Naive thymus-derived CD8-positive, alpha-beta T cell (primary cell): ENCODE measurements at regions not wholly inside any gene's neighbourhood (a gene's known extent, or its start where the extent isn't known, plus 50 kb on each side); places are given as distances from the start of the nearest gene placed in this dataset.

Experiments
- ATAC-seq, 2 donors: fragments of 150-1000 bp; cut with Tn5 transposase in 1 of 2; sonication (Bioruptor Pico), chemical (Tn5 transposase) in 1 of 2; 1 replicate in 1 of 2; 2 replicates in 1 of 2; pipeline ENCODE4 v1.10.0; 2021; ENCODE audit warnings: mild to moderate bottlenecking in 2 of 2, moderate library complexity in 2 of 2
- POLR2A ChIA-PET: fragments of 350-600 bp; sonication (Branson Sonifier 250); formaldehyde crosslinking; loops from one replicate; lab custom pipeline; 2021; ENCODE audit warnings: antibody characterized with exemption; lab: Charles Lee
- DNase-seq, 10 donors: peaks; one replicate each; pipeline versions ENCODE4 v3.0.0 to v3.0.0-alpha.2; 2020 to 2022
- H3K27ac Mint-ChIP-seq, 10 donors: one replicate each; pipeline ENCODE4 v1.8.0; 2020 to 2022; ENCODE audit warnings: mild to moderate bottlenecking in 10 of 10, mixed read lengths in 10 of 10, moderate library complexity in 4 of 10, inconsistent platforms in 1 of 10
- H3K27me3 Mint-ChIP-seq, 5 donors: one replicate each; pipeline ENCODE4 v1.8.0; 2021 to 2022; ENCODE audit warnings: mixed read lengths in 5 of 5
- H3K36me3 Mint-ChIP-seq, 3 donors: one replicate each; pipeline ENCODE4 v1.8.0; 2020 to 2022; ENCODE audit warnings: mixed read lengths in 3 of 3, mild to moderate bottlenecking in 2 of 3, inconsistent platforms in 1 of 3
- H3K4me1 Mint-ChIP-seq, 4 donors: one replicate each; pipeline ENCODE4 v1.8.0; 2021 to 2022; ENCODE audit warnings: mixed read lengths in 4 of 4
- H3K4me3 Mint-ChIP-seq, 10 donors: one replicate each; pipeline ENCODE4 v1.8.0; 2020 to 2022; ENCODE audit warnings: mild to moderate bottlenecking in 10 of 10, mixed read lengths in 10 of 10, moderate library complexity in 6 of 10, inconsistent platforms in 1 of 10
- H3K9me3 Mint-ChIP-seq, 9 donors: one replicate each; pipeline ENCODE4 v1.8.0; 2020 to 2022; ENCODE audit warnings: mixed read lengths in 9 of 9, mild to moderate bottlenecking in 3 of 9, inconsistent platforms in 1 of 9, moderate library complexity in 1 of 9

DNA sequence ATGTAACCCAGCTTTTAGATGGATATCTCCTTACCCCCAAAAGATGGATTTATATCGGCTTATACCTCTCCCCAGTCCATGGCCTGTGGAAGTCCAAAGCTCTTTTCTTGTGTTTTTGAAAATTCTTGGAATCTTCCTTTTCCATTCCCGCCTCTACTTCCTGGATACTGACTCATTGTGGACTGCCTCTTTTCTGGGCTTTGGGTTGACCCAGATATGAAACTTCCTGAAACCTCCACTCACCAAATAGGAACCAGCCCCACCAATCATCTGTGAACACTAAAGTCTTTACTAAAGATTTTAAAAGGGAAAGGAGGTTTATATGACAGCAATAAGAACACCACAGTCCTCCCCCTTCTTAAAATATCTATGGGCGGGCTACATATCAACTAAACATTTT, 163.4 kb upstream of the SYN3 start:
- Mint-ChIP-seq H3K27ac (no peak overlapping the region), H3K4me3 (no peak overlapping the region), H3K4me1 (no peaks in the 10 kb centered on the region), H3K27me3 (peaks cover 2 to 50% (median 9%) of the 10 kb centered on the region in 5 donors), H3K9me3 (peaks cover 0 to 8% (median 0%) of the 10 kb centered on the region in 9 donors), H3K36me3 (no peaks in the 10 kb centered on the region)
- no peak for ATAC-seq
- DNase-seq = no peak
- POLR2A ChIA-PET = no interaction called here

DNA sequence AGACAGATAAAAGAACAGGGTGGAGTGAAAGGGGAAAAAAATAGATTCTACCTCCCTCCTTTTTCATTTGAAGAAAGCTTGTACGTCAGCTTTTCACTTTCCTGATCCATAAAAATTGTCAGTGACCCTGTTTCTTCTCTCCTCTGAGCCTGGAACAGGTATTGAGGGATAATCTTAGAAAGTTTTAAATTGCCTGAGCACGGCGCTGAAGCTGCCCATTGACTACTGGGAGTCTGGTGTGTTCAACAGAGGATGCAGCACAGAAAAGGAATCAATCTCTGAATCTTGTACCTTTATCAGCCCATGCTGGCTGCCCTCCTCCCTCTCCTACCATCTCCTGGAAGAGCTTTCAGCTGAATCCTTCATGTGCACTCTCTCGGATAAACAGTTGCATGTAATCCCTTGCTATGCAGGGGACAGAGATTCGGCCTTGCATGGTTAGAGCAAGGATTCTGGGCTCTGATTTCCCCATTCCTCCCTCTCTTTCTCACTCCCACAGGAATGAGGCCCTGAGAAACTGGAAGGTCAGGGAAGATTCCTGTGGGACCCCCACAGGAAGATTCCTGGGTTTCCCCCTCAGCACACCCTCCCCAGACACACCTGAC, 162.4 kb upstream of the SYN3 start:
- Mint-ChIP-seq H3K4me1 (no peaks in the 10 kb centered on the region), H3K36me3 (no peaks in the 10 kb centered on the region), H3K4me3 (no peak overlapping the region), H3K27me3 (peaks cover 0 to 50% (median 7%) of the 10 kb centered on the region in 5 donors), H3K27ac (no peak overlapping the region), H3K9me3 (no peaks in the 10 kb centered on the region)
- POLR2A ChIA-PET = no interaction called here
- ATAC-seq (no peak), DNase-seq (no peak)

DNA sequence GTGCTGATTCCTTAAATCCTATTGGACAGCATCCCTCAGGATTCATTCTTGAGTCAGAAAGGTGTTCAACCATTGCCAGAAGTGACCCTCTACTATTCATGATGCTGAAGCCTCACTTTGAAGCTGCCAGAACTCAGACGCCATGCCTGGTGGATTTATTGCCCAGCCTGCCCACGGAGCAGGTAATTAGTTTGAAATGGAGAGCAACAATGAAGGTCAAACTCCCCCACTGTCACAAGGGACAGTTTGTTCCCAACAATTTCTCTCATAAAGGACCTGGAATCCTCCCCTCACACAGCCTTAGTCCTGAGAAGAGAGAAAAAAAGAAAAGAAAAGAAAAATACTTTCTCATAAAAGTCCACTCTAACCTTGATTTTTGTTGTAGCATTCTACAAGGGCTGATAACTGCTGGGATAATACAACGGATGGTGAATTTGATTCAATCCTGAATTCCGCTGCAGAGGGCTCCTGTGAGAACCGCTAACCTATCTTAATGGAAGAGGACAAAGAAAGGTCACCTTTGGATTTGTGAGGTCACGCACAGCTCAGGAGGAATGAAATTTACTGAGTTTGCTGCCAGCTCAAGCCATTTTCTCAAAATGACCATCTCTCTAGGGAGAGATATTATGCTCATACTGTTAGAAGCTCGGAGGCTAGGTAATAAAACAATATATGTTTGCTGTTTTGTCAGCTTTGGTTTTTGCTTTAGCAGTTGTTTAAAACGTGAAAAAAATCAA, 161.6 kb upstream of the SYN3 start:
- DNase-seq = no peak
- no peak for ATAC-seq
- Mint-ChIP-seq H3K27ac (no peak overlapping the region), H3K4me3 (no peak overlapping the region), H3K9me3 (no peaks in the 10 kb centered on the region), H3K27me3 (peaks cover 0 to 50% (median 7%) of the 10 kb centered on the region in 5 donors), H3K36me3 (no peaks in the 10 kb centered on the region), H3K4me1 (no peaks in the 10 kb centered on the region)
- POLR2A ChIA-PET = no interaction called here

DNA sequence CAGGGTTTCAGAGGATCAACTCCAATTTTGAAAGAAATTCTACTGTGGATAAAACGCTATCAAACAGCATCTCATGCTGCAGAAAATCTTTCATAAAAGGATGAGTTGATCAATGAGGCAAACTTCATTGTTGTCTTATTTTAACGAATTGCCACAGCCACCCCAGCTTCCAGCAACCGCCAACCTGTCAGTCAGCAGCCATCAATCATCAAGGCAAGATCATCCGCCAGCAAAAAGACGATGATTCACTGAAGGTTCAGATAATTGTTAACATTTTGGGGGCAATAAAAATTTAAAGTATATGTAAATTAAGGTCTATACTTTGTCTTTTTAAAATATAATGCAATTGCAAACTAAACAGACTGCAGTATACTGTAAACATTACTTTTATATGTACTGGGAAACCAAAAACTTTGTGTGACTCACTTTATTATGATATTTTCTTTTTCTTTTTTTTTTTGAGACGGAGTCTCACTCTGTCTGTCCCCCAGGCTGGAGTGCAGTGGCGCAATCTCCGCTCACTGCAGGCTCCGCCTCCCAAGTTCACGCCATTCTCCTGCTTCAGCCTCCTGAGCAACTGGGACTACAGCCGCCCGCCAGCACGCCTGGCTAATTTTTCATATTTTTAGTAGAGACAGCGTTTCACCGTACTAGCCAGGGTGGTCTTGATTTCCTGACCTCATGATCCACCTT, 155.3 kb upstream of the SYN3 start:
- DNase-seq (no peak), ATAC-seq (no peak)
- H3K27me3 Mint-ChIP-seq = peaks cover 7 to 32% (median 14%) of the 10 kb centered on the region in 5 donors
- POLR2A ChIA-PET = no interaction called here
- no peaks in the 10 kb centered on the region for H3K9me3 Mint-ChIP-seq
- no peaks in the 10 kb centered on the region for H3K36me3 Mint-ChIP-seq
- H3K4me1 Mint-ChIP-seq = no peaks in the 10 kb centered on the region
- H3K4me3 Mint-ChIP-seq = no peak overlapping the region
- no peak overlapping the region for H3K27ac Mint-ChIP-seq

DNA sequence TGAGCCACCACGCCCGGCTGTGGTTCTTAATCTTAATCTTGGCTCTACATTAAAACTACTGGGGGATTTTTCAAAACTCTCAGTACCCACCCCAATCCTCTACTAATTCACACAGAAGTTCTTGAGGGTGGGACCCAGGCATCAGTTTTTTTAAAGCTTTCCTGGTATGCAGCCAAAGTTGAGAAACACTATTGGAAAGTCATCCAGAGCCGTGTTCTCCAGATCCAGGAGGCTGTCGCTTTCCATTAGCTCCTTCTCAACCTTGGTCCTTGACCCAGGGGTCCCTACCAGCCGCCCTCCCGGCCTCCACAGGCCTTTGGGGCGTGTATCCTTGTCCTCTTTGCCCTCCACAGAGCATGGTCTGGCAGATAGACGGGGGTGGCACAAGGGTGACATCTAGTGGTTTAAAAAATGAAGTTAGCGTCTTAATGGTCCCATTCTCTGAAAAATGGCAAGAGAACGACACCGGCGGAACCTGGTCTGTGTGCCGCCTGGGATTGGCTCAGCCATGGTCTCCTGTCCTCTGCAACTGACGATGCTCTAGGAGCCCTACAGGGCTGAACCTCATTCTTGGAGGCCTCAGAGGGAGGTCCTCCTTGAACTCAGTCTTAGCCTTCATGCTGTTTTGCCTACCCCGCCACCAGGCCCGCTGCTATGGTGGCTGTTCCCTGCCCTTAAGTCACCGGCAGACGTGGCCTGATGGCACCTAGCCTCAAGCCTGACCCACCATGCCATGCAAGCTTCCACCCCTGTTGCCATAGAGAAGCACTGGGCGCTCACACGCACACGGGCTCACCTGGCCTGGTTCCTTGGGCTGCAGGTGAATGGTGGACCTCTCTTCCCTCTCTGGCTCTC, 152.0 kb upstream of the SYN3 start:
- Mint-ChIP-seq H3K9me3 (no peaks in the 10 kb centered on the region), H3K36me3 (no peaks in the 10 kb centered on the region), H3K4me1 (no peaks in the 10 kb centered on the region), H3K27me3 (peaks cover 8 to 50% (median 19%) of the 10 kb centered on the region in 5 donors), H3K27ac (peak overlapping the region in 1 of 10 donors; percentile 42), H3K4me3 (no peak overlapping the region)
- ATAC-seq (no peak), DNase-seq (peak in 2 of 10 donors; percentile 1 to 11)
- POLR2A ChIA-PET = no interaction called here

DNA sequence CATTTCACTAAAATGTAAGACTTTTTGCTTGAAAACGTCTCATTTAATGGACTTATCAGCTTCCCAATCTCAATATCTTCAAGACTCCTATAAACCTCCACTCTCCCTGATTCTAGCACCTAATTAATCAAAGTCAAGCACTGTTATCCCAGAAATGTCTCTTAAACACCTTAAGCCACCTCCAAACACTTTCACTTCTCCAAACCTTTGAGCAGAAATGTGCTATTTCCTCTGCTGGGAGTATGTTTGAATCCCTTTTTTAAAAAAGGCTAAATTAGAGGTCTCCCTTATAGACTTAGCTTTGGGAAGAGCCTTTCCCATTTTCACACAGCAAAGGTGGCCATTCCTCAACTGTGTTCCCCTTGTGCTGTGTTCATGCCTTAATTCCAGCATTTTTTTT, 146.2 kb upstream of the SYN3 start:
- peaks cover 9 to 43% (median 18%) of the 10 kb centered on the region in 5 donors for H3K27me3 Mint-ChIP-seq
- no peaks in the 10 kb centered on the region for H3K36me3 Mint-ChIP-seq
- H3K9me3 Mint-ChIP-seq = peaks cover 0 to 2% (median 0%) of the 10 kb centered on the region in 9 donors
- ATAC-seq = no peak
- no peak overlapping the region for H3K27ac Mint-ChIP-seq
- POLR2A ChIA-PET = no interaction called here
- no peak for DNase-seq
- H3K4me3 Mint-ChIP-seq = no peak overlapping the region
- peaks cover 0 to 16% (median under 1%) of the 10 kb centered on the region in 4 donors for H3K4me1 Mint-ChIP-seq

DNA sequence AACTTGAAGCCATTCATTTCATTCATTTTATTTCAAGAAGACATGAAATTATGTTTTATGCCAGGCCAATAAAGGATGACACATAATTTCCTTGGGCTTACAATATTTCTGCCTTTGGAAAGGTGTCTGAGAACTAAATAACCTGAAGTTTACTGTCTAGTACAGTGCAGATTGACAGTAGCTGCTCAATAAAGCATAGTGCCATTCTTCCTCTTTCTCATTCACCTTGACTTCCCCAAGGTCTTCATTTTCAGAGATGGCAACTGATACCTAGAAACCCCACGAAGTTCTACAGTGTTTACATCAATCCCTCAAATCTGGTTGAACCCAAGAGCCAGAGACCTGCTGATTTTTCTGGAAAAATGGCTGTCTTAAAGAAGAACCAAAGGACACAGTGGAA, 144.3 kb upstream of the SYN3 start:
- Mint-ChIP-seq H3K27ac (no peak overlapping the region), H3K27me3 (peaks cover 6 to 28% (median 15%) of the 10 kb centered on the region in 5 donors), H3K36me3 (no peaks in the 10 kb centered on the region), H3K9me3 (peaks cover 0 to 6% (median 0%) of the 10 kb centered on the region in 9 donors), H3K4me3 (no peak overlapping the region), H3K4me1 (peaks cover 0 to 16% (median under 1%) of the 10 kb centered on the region in 4 donors)
- ATAC-seq = no peak
- no peak for DNase-seq
- POLR2A ChIA-PET = no interaction called here

DNA sequence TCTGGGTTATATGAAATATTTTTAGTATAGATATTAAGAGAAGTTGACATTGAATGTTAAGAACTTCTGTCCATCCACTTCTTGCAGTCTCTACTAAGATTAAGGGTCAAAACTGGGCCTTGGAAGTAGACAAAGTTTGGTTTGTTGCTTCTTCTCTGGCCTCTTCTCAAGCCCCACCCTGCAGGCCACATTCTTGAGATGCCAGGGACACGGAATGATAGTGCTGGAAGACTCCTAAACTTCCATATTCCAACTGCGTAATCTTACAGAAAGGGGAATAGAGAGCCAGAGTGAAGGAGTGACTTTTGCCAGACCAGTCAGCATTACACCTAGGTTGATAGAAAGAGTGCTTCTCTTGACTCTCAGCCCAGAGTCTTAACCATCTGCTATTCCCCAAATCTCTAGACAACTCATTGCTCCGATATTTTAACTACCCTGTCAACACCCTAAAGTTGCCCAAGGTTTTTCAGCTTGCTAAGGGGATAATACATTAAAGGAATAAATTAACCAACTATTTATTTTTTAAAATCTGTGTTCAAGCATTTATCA, 136.4 kb upstream of the SYN3 start:
- Mint-ChIP-seq H3K27me3 (peaks cover 8 to 18% (median 11%) of the 10 kb centered on the region in 5 donors), H3K9me3 (peaks cover 0 to 6% (median 0%) of the 10 kb centered on the region in 9 donors), H3K27ac (no peak overlapping the region), H3K36me3 (no peaks in the 10 kb centered on the region), H3K4me3 (no peak overlapping the region), H3K4me1 (peaks cover 0 to 13% (median 0%) of the 10 kb centered on the region in 4 donors)
- ATAC-seq = no peak
- no peak for DNase-seq
- POLR2A ChIA-PET = no interaction called here

DNA sequence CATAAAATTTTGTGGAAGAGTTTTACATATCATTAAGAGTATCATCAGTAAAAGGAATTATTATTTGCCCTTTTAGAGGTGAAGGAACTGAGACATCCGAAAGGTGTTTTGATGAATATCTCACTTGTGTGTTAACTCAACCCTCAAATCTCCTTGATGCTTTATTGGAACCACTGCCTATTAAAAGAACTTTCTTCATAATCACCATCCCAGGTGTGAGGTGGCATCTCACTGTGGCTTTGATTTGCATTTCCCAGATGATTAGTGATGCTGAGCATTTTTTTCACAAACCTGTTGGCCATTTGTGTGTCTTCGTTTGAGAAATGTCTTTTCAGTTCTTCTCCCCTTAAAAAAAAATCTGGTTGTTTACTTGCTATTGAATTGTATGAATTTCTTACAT, 134.0 kb upstream of the SYN3 start:
- POLR2A ChIA-PET = no interaction called here

DNA sequence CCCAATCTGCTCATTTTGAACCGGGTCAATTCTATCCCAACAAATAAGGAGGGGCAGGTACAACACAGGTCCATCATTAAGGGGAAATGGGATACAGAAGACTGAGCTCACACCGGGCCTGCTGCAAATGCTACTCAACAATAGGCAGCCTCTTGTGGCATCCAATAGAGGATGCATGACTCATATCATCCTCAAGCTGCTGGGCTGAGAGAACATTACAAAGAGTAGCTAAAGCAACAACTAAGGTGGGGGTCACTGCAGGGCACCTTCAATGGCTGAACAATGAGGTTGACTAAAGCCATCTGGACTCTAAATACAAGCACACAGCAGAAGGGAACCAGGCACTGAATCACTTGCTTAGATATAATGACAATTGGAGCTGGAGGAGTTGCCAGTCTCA, 130.1 kb upstream of the SYN3 start:
- Mint-ChIP-seq H3K27ac (no peak overlapping the region), H3K27me3 (peaks cover 6 to 20% (median 12%) of the 10 kb centered on the region in 5 donors), H3K4me3 (no peak overlapping the region), H3K4me1 (peaks cover 0 to 13% (median under 1%) of the 10 kb centered on the region in 4 donors), H3K9me3 (peaks cover 0 to 6% (median 0%) of the 10 kb centered on the region in 9 donors), H3K36me3 (no peaks in the 10 kb centered on the region)
- ATAC-seq = no peak
- POLR2A ChIA-PET = no interaction called here
- no peak for DNase-seq

More for the DNA sequence above, 134.0 kb upstream of the SYN3 start:
- Mint-ChIP-seq H3K36me3 (no peaks in the 10 kb centered on the region), H3K27me3 (peaks cover 8 to 18% (median 9%) of the 10 kb centered on the region in 5 donors), H3K4me1 (peaks cover 0 to 13% (median 0%) of the 10 kb centered on the region in 4 donors), H3K27ac (no peak overlapping the region), H3K9me3 (peaks cover 0 to 3% (median 0%) of the 10 kb centered on the region in 9 donors), H3K4me3 (no peak overlapping the region)
- no peak for ATAC-seq
- DNase-seq = no peak

DNA sequence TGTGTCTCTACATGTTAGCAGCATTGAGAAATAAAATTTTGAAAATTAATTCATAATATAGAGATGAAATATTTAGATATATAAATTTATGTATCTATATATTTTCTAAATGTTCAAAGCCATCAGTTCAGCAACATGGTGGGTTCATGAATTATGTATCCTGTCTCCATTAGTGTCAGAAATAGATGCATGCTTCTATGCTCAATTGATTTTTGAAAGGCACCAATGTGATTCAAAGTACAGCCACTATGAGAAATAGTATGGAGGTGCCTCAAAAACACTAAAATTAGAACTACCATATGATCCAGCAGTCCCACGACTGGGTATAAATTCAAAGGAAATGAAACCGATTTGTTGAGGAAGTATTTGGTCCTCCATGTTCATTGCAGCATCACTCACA, 128.6 kb upstream of the SYN3 start:
- POLR2A ChIA-PET = no interaction called here
- DNase-seq (no peak), ATAC-seq (no peak)
- Mint-ChIP-seq H3K27me3 (peaks cover 5 to 14% (median 7%) of the 10 kb centered on the region in 5 donors), H3K4me3 (no peak overlapping the region), H3K4me1 (peaks cover 0 to 5% (median under 1%) of the 10 kb centered on the region in 4 donors), H3K27ac (no peak overlapping the region), H3K9me3 (peaks cover 0 to 8% (median 5%) of the 10 kb centered on the region in 9 donors), H3K36me3 (peaks cover 0 to 5% (median 0%) of the 10 kb centered on the region in 3 donors)

DNA sequence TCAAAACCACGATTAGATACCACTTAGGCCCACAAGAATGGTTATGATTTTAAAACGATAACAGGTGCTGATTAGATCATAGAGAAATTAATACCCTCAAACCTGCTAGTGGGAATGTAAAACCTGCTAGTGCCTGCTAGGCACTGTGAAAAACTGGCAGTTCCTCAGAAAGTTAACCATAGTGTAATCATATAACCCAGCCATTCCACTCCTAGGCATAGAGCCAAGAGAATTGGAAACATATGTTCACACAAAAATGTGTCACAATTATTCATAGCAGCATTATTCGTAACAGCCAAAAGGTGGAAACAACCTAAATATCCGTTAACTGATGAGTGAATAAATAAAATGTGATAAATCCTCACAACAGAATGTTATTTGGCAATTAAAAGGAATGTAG, 122.2 kb upstream of the SYN3 start:
- no peak overlapping the region for H3K4me3 Mint-ChIP-seq
- peaks cover 0 to 5% (median 0%) of the 10 kb centered on the region in 3 donors for H3K36me3 Mint-ChIP-seq
- POLR2A ChIA-PET = no interaction called here
- H3K4me1 Mint-ChIP-seq = peaks cover 0 to 1% (median 0%) of the 10 kb centered on the region in 4 donors
- peaks cover 5 to 11% (median 7%) of the 10 kb centered on the region in 5 donors for H3K27me3 Mint-ChIP-seq
- DNase-seq = no peak
- no peak for ATAC-seq
- H3K9me3 Mint-ChIP-seq = peaks cover 0 to 14% (median 7%) of the 10 kb centered on the region in 9 donors
- H3K27ac Mint-ChIP-seq = no peak overlapping the region
